Endothelial cell of umbilical vein (primary cell): ENCODE measurements at regions not wholly inside any gene's neighbourhood (a gene's known extent, or its start where the extent isn't known, plus 50 kb on each side); places are given as distances from the start of the nearest gene placed in this dataset.

Experiments
- BruUV-seq: library from RNA; stranded (reverse); fragments of 400-500 nt; replicated peaks from 2 replicates; lab custom pipeline; 2021; lab: Mats Ljungman, UMichigan
- CTCF ChIA-PET: fragments of 300-600, 350-600 bp; sonication (Branson Sonifier 250); formaldehyde crosslinking; loops from one replicate; lab custom pipeline; 2021; ENCODE audit warnings: antibody characterized with exemption, inconsistent platforms; lab: Charles Lee
- POLR2A ChIA-PET: fragments of 300-600, 350-600 bp; sonication (Branson Sonifier 250); formaldehyde crosslinking; loops from one replicate; lab custom pipeline; 2021; ENCODE audit warnings: antibody characterized with exemption, inconsistent platforms; lab: Charles Lee
- DNase-seq: peaks from one replicate; pipeline ENCODE4 v3.0.0-alpha.2; 2011; ENCODE audit warnings: low read depth, low spot score
- FAIRE-seq: peaks from 2 replicates; lab custom pipeline; 2011; peaks lifted over from hg19 to GRCh38; lab: Jason Lieb, UNC
- H2AFZ ChIP-seq: 2 replicates; pipeline ENCODE4 v1.6.0; 2012; ENCODE audit warnings: low read depth, low read length, control low read depth, inconsistent platforms
- H3K27ac ChIP-seq: 2 replicates; pipeline ENCODE4 v1.5.1; 2011; ENCODE audit warnings: low read depth, mild to moderate bottlenecking, control low read depth, low read length, moderate library complexity; ENCODE audit not compliant: insufficient read depth
- H3K27me3 ChIP-seq, 2 experiments: 2 replicates each; pipeline versions ENCODE4 v1.6.0 to v1.6.1; 2011; ENCODE audit warnings: low read length in 2 of 2, mixed read lengths in 1 of 2; ENCODE audit not compliant: control insufficient read depth in 2 of 2, insufficient read depth in 2 of 2
- H3K36me3 ChIP-seq, 2 experiments: 2 replicates in 1 of 2; 3 replicates in 1 of 2; pipeline ENCODE4 v1.5.1; 2011; ENCODE audit warnings: low read length in 2 of 2, mild to moderate bottlenecking in 1 of 2, moderate library complexity in 1 of 2; ENCODE audit not compliant: control insufficient read depth in 2 of 2, insufficient read depth in 2 of 2; ENCODE audit errors: extremely low read depth in 1 of 2
- H3K4me1 ChIP-seq: 3 replicates; pipeline ENCODE4 v1.5.1; 2011; ENCODE audit warnings: mild to moderate bottlenecking, low read length; ENCODE audit not compliant: control insufficient read depth, insufficient read depth; ENCODE audit errors: extremely low read depth
- H3K4me2 ChIP-seq: 2 replicates; pipeline ENCODE4 v1.6.1; 2011; ENCODE audit warnings: low read length, control low read depth, mixed read lengths; ENCODE audit not compliant: insufficient read depth
- H3K4me3 ChIP-seq, 3 experiments: fragments of 200-600 bp in 1 of 3; sonication (generic), shearing (Covaris generic) in 1 of 3; replicated peaks in 1 of 3; 2 replicates each; pipeline ENCODE4 v1.5.1; 2011 to 2016; ENCODE audit warnings: control low read depth in 3 of 3, low read length in 3 of 3, mild to moderate bottlenecking in 2 of 3, inconsistent platforms in 1 of 3, low read depth in 1 of 3, moderate library complexity in 1 of 3; ENCODE audit not compliant: insufficient read depth in 1 of 3
- H3K79me2 ChIP-seq: 2 replicates; pipeline ENCODE4 v1.6.0; 2012; ENCODE audit warnings: low read length, inconsistent platforms; ENCODE audit not compliant: control insufficient read depth, insufficient read depth
- H3K9ac ChIP-seq: replicated peaks from 2 replicates; pipeline ENCODE3; 2011; ENCODE audit warnings: low read length, control low read depth; ENCODE audit not compliant: insufficient read depth; ENCODE audit errors: extremely low read depth
- H3K9me1 ChIP-seq: replicated peaks from 3 replicates; pipeline ENCODE4 v1.6.0; 2011; ENCODE audit warnings: mild to moderate bottlenecking, low read length; ENCODE audit not compliant: control insufficient read depth, insufficient read depth; ENCODE audit errors: extremely low read depth
- H3K9me3 ChIP-seq: replicated peaks from 2 replicates; pipeline ENCODE4 v1.5.1; 2012; ENCODE audit warnings: low read length, inconsistent platforms; ENCODE audit not compliant: control insufficient read depth, insufficient read depth
- H4K20me1 ChIP-seq: replicated peaks from 2 replicates; pipeline ENCODE3; 2011; ENCODE audit warnings: mild to moderate bottlenecking, low read length; ENCODE audit not compliant: control insufficient read depth, insufficient read depth; ENCODE audit errors: extremely low read depth
- CTCF ChIP-seq, 2 donors: IDR thresholded peaks; 1 replicate in 1 of 2; 2 replicates in 1 of 2; pipeline ENCODE4 v1.5.1; 2011; ENCODE audit warnings: low read length in 2 of 2, mild to moderate bottlenecking in 2 of 2, moderate library complexity in 2 of 2, control low read depth in 1 of 2, inconsistent platforms in 1 of 2, low read depth in 1 of 2; ENCODE audit not compliant: insufficient read depth in 1 of 2; ENCODE audit errors: extremely low read depth in 1 of 2
- EZH2 ChIP-seq: IDR thresholded peaks from 2 replicates; pipeline ENCODE4 v1.6.1; 2012; ENCODE audit warnings: borderline replicate concordance, low read depth, mild to moderate bottlenecking, moderate library complexity, low read length, inconsistent platforms; ENCODE audit not compliant: severe bottlenecking
- FOS ChIP-seq: IDR thresholded peaks from 2 replicates; pipeline ENCODE4 v1.6.1; 2011; ENCODE audit warnings: mild to moderate bottlenecking, low read length, moderate library complexity, borderline replicate concordance; ENCODE audit not compliant: insufficient read depth
- GATA2 ChIP-seq: IDR thresholded peaks from 2 replicates; pipeline ENCODE4 v1.7.0; 2011; ENCODE audit warnings: low read depth, mild to moderate bottlenecking, moderate library complexity, mixed read lengths, low read length; ENCODE audit not compliant: insufficient read length, insufficient read depth
- JUN ChIP-seq: IDR thresholded peaks from 2 replicates; pipeline ENCODE4 v1.6.1; 2011; ENCODE audit warnings: borderline replicate concordance, low read depth; ENCODE audit not compliant: insufficient read length, insufficient read depth
- MAX ChIP-seq: IDR thresholded peaks from 2 replicates; pipeline ENCODE4 v1.6.1; 2011; ENCODE audit not compliant: insufficient read depth, insufficient read length
- MYC ChIP-seq: IDR thresholded peaks from one replicate; pipeline ENCODE4 v1.6.1; 2011; ENCODE audit warnings: mild to moderate bottlenecking, low read depth, low read length
- POLR2A ChIP-seq: IDR thresholded peaks from 2 replicates; pipeline ENCODE4 v1.6.1; 2012; ENCODE audit warnings: low read depth, mild to moderate bottlenecking, control low read depth, low read length
- POLR2AphosphoS5 ChIP-seq: IDR thresholded peaks from 2 replicates; pipeline ENCODE4 v1.6.1; 2012; ENCODE audit warnings: low read depth, mild to moderate bottlenecking, control low read depth, low read length, moderate library complexity; ENCODE audit not compliant: insufficient read depth
- dilution Hi-C: fragments of 300-500 bp; cut with MboI; formaldehyde crosslinking; loops from one replicate; pipeline ENCODE4 v1.15.0; 2019; ENCODE audit warnings: low sequenced_read_pairs; ENCODE audit not compliant: extremely low pct_ligation_motif_present
- intact Hi-C: fragments of 100-400 bp; cut with micrococcal nuclease; formaldehyde crosslinking; loops from one replicate; pipeline ENCODE4 v1.10.0; 2022

GRCh38 chr20:30922129-30922528, 335.3 kb upstream of the DEFB115 start:
- H3K79me2 ChIP-seq = no peaks in the 10 kb centered on the region
- no peaks in the 10 kb centered on the region for H3K27me3 ChIP-seq
- no peak overlapping the region for H3K4me2 ChIP-seq
- TF ChIP-seq EZH2 (no peak), FOS (no peak), GATA2 (no peak), MYC (no peak), CTCF (IDR thresholded peaks at IDR 0.05; ENCODE audit: extremely low read depth in 1 of 2, insufficient read depth in 1 of 2, low read depth in 1 of 2, low read length in 2 of 2) (no peak), MAX (no peak), POLR2A (no peak), JUN (no peak), POLR2AphosphoS5 (no peak)
- H4K20me1 ChIP-seq = no peaks in the 10 kb centered on the region
- H3K27ac ChIP-seq = no peak overlapping the region
- no peaks in the 10 kb centered on the region for H3K4me1 ChIP-seq
- no peaks in the 10 kb centered on the region for H3K9me1 ChIP-seq
- no peak overlapping the region for H3K4me3 ChIP-seq
- dilution Hi-C loops (no loop called here), intact Hi-C loops (no loop called here)
- ChIA-PET POLR2A (no interaction called here), CTCF (no interaction called here)
- H3K9me3 ChIP-seq = no peaks in the 10 kb centered on the region
- no peak for DNase-seq
- BruUV-seq = no TSS peak
- no peaks in the 10 kb centered on the region for H3K36me3 ChIP-seq
- FAIRE-seq = no peak
- no peak overlapping the region for H2AFZ ChIP-seq
- no peak overlapping the region for H3K9ac ChIP-seq
